ENCODE measurements at regions not wholly inside any gene's neighbourhood (a gene's known extent, or its start where the extent isn't known, plus 50 kb on each side); places are given as distances from the start of the nearest gene placed in this dataset.

- FAIRE-seq (no peak), DNase-seq (ENCODE audit: insufficient read length, low spot score) (no peak)
- TF ChIP-seq POU2F2 (IDR thresholded peaks at IDR 0.05; ENCODE audit: low read depth, low read length) (no peak), PAX5 (IDR thresholded peaks at IDR 0.05; ENCODE audit: insufficient read depth, low read length, severe bottlenecking) (no peak), POLR2AphosphoS5 (IDR thresholded peaks at IDR 0.05; ENCODE audit: low read depth, low read length) (no peak), SPI1 (IDR thresholded peaks at IDR 0.05; ENCODE audit: low read depth, low read length) (no peak), POLR2A (IDR thresholded peaks at IDR 0.05; ENCODE audit: low read depth, low read length) (no peak), TAF1 (IDR thresholded peaks at IDR 0.05; ENCODE audit: low read depth, low read length) (no peak)
Observed at GRCh38 chr11:28728666-28729065, 620.5 kb downstream of the METTL15 start.

GRCh38 chr11:28727254-28727653 is 619.1 kb downstream of the METTL15 start:
- TF ChIP-seq POLR2AphosphoS5 (IDR thresholded peaks at IDR 0.05; ENCODE audit: low read depth, low read length) (no peak), TAF1 (IDR thresholded peaks at IDR 0.05; ENCODE audit: low read depth, low read length) (no peak), SPI1 (IDR thresholded peaks at IDR 0.05; ENCODE audit: low read depth, low read length) (no peak), PAX5 (IDR thresholded peaks at IDR 0.05; ENCODE audit: insufficient read depth, low read length, severe bottlenecking) (no peak), POU2F2 (IDR thresholded peaks at IDR 0.05; ENCODE audit: low read depth, low read length) (no peak), POLR2A (IDR thresholded peaks at IDR 0.05; ENCODE audit: low read depth, low read length) (no peak)
- FAIRE-seq (no peak), DNase-seq (ENCODE audit: insufficient read length, low spot score) (no peak)

DNA sequence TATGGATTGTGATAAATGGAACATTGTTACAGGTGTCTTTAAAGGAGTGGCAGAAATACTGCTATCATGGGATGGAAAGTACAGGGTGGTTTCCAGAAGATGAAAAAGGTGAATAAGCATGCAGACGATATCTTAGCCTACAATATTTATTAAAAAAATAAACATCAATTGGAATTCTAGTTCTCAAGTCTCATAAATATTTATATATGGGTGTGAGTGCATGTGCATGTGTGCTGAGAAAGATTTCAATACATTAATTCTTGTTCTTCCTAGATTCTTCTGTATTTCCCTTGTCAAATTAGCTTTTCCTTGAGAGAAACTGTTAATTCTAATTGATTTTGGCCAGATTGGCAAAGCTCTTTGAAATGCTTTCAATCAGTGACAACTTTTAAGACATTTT is 618.2 kb downstream of the METTL15 start:
- FAIRE-seq (no peak), DNase-seq (ENCODE audit: insufficient read length, low spot score) (no peak)
- TF ChIP-seq SPI1 (IDR thresholded peaks at IDR 0.05; ENCODE audit: low read depth, low read length) (no peak), TAF1 (IDR thresholded peaks at IDR 0.05; ENCODE audit: low read depth, low read length) (no peak), PAX5 (IDR thresholded peaks at IDR 0.05; ENCODE audit: insufficient read depth, low read length, severe bottlenecking) (no peak), POU2F2 (IDR thresholded peaks at IDR 0.05; ENCODE audit: low read depth, low read length) (no peak), POLR2A (IDR thresholded peaks at IDR 0.05; ENCODE audit: low read depth, low read length) (no peak), POLR2AphosphoS5 (IDR thresholded peaks at IDR 0.05; ENCODE audit: low read depth, low read length) (no peak)

GRCh38 chr11:28715726-28716125 is 607.5 kb downstream of the METTL15 start:
- no peak for DNase-seq (ENCODE audit: insufficient read length, low spot score)
- no peak for TF ChIP-seq TAF1 (IDR thresholded peaks at IDR 0.05; ENCODE audit: low read depth, low read length)
- TF ChIP-seq POLR2A (IDR thresholded peaks at IDR 0.05; ENCODE audit: low read depth, low read length): no peak
- TF ChIP-seq POLR2AphosphoS5 (IDR thresholded peaks at IDR 0.05; ENCODE audit: low read depth, low read length): no peak
- no peak for TF ChIP-seq SPI1 (IDR thresholded peaks at IDR 0.05; ENCODE audit: low read depth, low read length)
- no peak for TF ChIP-seq PAX5 (IDR thresholded peaks at IDR 0.05; ENCODE audit: insufficient read depth, low read length, severe bottlenecking)
- no peak for TF ChIP-seq POU2F2 (IDR thresholded peaks at IDR 0.05; ENCODE audit: low read depth, low read length)
- FAIRE-seq: no peak

GRCh38 chr11:28713850-28714249 is 605.7 kb downstream of the METTL15 start:
- FAIRE-seq (no peak), DNase-seq (ENCODE audit: insufficient read length, low spot score) (no peak)
- TF ChIP-seq POLR2AphosphoS5 (IDR thresholded peaks at IDR 0.05; ENCODE audit: low read depth, low read length): no peak
- TF ChIP-seq TAF1 (IDR thresholded peaks at IDR 0.05; ENCODE audit: low read depth, low read length): no peak
- no peak for TF ChIP-seq PAX5 (IDR thresholded peaks at IDR 0.05; ENCODE audit: insufficient read depth, low read length, severe bottlenecking)
- no peak for TF ChIP-seq SPI1 (IDR thresholded peaks at IDR 0.05; ENCODE audit: low read depth, low read length)

GRCh38 chr11:28708075-28708474 is 599.9 kb downstream of the METTL15 start:
- TF ChIP-seq TAF1 (IDR thresholded peaks at IDR 0.05; ENCODE audit: low read depth, low read length) (no peak), SPI1 (IDR thresholded peaks at IDR 0.05; ENCODE audit: low read depth, low read length) (no peak), POU2F2 (IDR thresholded peaks at IDR 0.05; ENCODE audit: low read depth, low read length) (no peak), POLR2AphosphoS5 (IDR thresholded peaks at IDR 0.05; ENCODE audit: low read depth, low read length) (no peak), POLR2A (IDR thresholded peaks at IDR 0.05; ENCODE audit: low read depth, low read length) (no peak), PAX5 (IDR thresholded peaks at IDR 0.05; ENCODE audit: insufficient read depth, low read length, severe bottlenecking) (no peak)
- no peak for FAIRE-seq
- DNase-seq (ENCODE audit: insufficient read length, low spot score): no peak

DNA sequence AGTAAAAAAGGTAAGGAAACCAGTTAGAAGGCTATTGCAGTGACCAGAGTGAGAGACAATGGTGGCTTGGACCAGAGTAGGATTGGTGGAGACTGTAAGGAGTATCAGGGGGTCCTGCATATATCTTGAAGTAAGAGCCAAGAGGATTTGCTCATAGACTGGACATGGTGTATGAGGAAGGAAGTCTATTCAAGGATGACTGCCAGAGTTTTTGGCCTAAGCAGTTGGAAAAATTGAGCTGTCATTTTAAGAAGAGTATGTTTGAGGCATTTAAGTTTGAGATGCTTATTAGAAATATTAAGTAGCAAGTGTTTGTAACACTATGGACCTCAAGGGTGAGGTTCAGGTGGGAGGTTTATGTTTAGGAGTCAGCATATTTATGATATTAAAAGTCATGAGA is 596.6 kb downstream of the METTL15 start:
- no peak for TF ChIP-seq POLR2A (IDR thresholded peaks at IDR 0.05; ENCODE audit: low read depth, low read length)
- no peak for TF ChIP-seq POLR2AphosphoS5 (IDR thresholded peaks at IDR 0.05; ENCODE audit: low read depth, low read length)
- FAIRE-seq (no peak), DNase-seq (ENCODE audit: insufficient read length, low spot score) (no peak)

- TF ChIP-seq TAF1 (IDR thresholded peaks at IDR 0.05; ENCODE audit: low read depth, low read length) (no peak), PAX5 (IDR thresholded peaks at IDR 0.05; ENCODE audit: insufficient read depth, low read length, severe bottlenecking) (no peak), SPI1 (IDR thresholded peaks at IDR 0.05; ENCODE audit: low read depth, low read length) (no peak), POLR2AphosphoS5 (IDR thresholded peaks at IDR 0.05; ENCODE audit: low read depth, low read length) (no peak), POLR2A (IDR thresholded peaks at IDR 0.05; ENCODE audit: low read depth, low read length) (no peak), POU2F2 (IDR thresholded peaks at IDR 0.05; ENCODE audit: low read depth, low read length) (no peak)
- DNase-seq (ENCODE audit: insufficient read length, low spot score) (no peak), FAIRE-seq (no peak)
Observed at GRCh38 chr11:28703371-28703770, 595.2 kb downstream of the METTL15 start.

- DNase-seq (ENCODE audit: insufficient read length, low spot score) (no peak), FAIRE-seq (no peak)
- no peak for TF ChIP-seq TAF1 (IDR thresholded peaks at IDR 0.05; ENCODE audit: low read depth, low read length)
- TF ChIP-seq SPI1 (IDR thresholded peaks at IDR 0.05; ENCODE audit: low read depth, low read length): no peak
- TF ChIP-seq PAX5 (IDR thresholded peaks at IDR 0.05; ENCODE audit: insufficient read depth, low read length, severe bottlenecking): no peak
- no peak for TF ChIP-seq POLR2A (IDR thresholded peaks at IDR 0.05; ENCODE audit: low read depth, low read length)
- no peak for TF ChIP-seq POU2F2 (IDR thresholded peaks at IDR 0.05; ENCODE audit: low read depth, low read length)
- no peak for TF ChIP-seq POLR2AphosphoS5 (IDR thresholded peaks at IDR 0.05; ENCODE audit: low read depth, low read length)
Observed at GRCh38 chr11:28702871-28703270, 594.7 kb downstream of the METTL15 start.

- DNase-seq (ENCODE audit: insufficient read length, low spot score) (no peak), FAIRE-seq (no peak)
- no peak for TF ChIP-seq TAF1 (IDR thresholded peaks at IDR 0.05; ENCODE audit: low read depth, low read length)
- TF ChIP-seq PAX5 (IDR thresholded peaks at IDR 0.05; ENCODE audit: insufficient read depth, low read length, severe bottlenecking): no peak
- no peak for TF ChIP-seq POU2F2 (IDR thresholded peaks at IDR 0.05; ENCODE audit: low read depth, low read length)
- TF ChIP-seq SPI1 (IDR thresholded peaks at IDR 0.05; ENCODE audit: low read depth, low read length): no peak
- TF ChIP-seq POLR2AphosphoS5 (IDR thresholded peaks at IDR 0.05; ENCODE audit: low read depth, low read length): no peak
- no peak for TF ChIP-seq POLR2A (IDR thresholded peaks at IDR 0.05; ENCODE audit: low read depth, low read length)
Observed at GRCh38 chr11:28702450-28702790, 594.2 kb downstream of the METTL15 start.
